Esophagus mucosa (tissue), 1 donor: ENCODE measurements at regions not wholly inside any gene's neighbourhood (a gene's known extent, or its start where the extent isn't known, plus 50 kb on each side); places are given as distances from the start of the nearest gene placed in this dataset.

Experiments used
- ATAC-seq: fragments of 200-7000 bp; cut with Tn5 transposase; one replicate; pipeline ENCODE4 v1.9.1; 2020
- donor health status: DM: yes; HTN: yes; CAD: no.

DNA sequence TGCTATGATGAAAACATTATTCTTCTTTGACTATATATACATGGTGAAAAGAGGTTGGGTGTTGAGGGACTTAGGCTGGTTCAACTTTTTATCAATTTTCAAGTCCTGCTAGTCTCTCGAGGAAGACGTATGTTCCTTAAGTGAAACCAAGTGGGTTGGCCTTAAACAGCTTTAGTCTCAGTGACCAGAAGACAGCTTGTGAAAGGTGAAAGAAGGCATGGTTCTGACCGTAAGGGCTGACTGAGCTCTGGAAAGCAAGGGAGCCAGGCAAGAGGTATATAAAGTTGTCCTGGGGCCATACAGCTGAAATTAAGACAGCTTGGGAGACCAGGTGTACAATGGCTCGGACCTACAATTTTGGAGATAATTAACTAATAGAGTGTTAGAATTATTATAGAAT is 128.9 kb upstream of the TP63 start:
- no peak for ATAC-seq

DNA sequence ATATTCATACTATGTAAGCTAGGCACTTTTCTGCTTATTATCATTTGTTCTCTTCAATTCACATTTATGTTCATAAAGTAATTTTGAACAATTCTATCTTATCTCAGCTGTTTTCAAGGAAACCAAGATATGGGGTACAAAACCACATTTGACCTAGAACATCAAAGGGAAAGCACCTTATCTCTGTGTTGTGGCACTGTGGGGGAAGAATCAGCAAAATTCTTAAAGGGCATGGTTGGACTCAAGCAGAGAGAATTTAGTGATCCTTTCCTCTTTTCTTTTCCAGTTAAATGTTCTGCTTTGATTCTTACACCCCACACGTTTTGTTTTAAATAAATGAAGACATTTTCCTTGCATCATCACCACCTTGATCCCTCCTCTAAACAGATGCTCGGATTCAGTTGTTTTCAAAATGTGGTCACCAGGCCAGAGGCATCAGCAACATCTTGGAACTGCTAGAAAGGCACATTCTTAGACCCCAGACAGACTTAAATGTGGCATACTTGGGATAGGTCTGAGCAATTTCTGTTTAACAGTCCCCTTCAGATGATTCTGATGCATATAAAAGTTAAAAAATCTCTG is 128.4 kb upstream of the TP63 start:
- ATAC-seq = no peak

DNA sequence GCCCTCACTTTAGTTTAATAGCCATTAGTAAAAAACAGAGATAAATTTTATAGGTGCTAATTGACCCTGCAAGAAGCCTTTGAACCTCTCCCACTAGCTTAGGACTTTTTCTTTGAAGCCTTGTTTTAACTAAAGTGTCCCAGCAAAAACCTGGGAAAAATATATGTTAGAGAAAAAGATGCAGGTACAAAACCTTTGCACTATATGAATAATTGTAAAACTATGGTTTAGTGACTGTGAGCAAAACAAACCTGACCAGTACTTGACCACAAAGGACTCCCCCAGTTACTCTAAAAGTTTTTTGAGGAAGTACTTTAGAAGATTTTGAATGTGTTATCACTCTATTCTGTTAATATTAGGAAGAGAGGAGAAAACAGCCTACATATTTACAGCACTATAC is 123.3 kb upstream of the TP63 start:
- no peak for ATAC-seq

DNA sequence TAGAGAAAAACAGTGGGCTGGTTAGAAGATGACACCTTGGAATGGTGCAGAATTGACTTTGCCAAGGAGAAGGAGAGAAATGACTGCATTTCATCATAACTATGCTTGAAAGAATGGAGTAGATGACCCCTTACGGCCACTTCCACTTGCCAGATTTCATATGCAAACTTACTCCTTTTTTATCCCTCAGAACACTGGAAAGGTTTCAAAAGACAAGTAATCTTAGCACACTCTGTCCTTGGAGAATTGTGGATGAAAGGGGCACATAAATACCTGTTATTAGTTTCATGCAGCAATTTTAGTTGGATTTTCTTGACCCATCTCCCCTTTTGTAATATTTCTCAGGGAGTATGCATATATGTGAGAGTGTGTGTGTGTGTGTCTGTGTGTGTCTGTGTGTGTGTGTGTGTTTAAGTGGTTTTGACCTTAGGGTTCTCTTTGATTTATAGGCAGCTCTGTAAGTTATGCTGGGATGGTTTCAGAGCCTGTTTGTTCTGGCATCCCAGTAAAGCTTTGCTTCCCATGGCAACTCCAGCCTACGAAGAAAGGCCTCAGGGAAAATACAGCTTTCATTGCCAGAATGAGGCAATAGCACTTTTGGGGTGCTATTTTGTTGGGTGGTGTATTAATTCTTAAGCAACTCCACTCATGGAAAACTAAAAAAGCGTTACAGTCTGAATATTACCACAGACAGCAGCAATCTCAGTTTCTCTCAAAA is 122.2 kb upstream of the TP63 start:
- peak; percentile 65 for ATAC-seq

DNA sequence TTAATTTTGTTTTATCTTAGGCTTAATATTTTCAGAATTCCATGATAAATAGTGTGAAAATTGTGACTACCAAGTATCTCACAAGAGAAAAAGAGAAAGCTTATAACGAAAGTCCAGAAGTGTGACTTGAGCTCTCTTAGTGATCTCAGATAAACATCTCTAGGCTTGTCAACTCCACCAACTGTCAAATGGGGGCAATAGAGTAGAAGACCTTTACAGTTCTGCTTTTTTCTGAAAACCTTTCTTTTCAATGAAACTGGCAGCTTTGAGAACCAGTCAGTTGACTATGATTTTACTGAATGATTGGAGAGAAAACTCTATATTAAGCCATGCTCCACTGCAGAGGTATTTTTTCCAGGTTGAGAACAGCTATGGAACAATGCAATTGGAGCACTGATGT is 119.2 kb upstream of the TP63 start:
- no peak for ATAC-seq

DNA sequence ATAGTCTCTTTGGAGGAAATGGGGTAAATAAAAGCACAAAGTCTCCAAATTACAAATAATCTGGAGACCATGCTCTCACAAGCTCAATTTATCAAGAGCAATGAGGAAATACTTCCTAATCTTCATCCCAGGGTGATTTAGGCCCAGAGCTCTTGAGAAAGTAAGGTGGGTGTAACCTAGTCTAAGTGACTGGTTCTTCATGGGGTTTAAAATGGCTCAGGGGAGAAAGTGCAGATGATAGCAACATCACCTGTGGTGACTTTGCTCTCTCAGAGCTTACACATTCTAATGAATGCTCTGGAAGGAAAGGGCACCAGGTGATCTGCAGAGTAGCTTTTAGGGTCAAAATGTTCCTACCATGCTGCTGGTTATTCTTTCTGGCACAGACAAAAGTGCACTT is 118.4 kb upstream of the TP63 start:
- peak; percentile 70 for ATAC-seq

DNA sequence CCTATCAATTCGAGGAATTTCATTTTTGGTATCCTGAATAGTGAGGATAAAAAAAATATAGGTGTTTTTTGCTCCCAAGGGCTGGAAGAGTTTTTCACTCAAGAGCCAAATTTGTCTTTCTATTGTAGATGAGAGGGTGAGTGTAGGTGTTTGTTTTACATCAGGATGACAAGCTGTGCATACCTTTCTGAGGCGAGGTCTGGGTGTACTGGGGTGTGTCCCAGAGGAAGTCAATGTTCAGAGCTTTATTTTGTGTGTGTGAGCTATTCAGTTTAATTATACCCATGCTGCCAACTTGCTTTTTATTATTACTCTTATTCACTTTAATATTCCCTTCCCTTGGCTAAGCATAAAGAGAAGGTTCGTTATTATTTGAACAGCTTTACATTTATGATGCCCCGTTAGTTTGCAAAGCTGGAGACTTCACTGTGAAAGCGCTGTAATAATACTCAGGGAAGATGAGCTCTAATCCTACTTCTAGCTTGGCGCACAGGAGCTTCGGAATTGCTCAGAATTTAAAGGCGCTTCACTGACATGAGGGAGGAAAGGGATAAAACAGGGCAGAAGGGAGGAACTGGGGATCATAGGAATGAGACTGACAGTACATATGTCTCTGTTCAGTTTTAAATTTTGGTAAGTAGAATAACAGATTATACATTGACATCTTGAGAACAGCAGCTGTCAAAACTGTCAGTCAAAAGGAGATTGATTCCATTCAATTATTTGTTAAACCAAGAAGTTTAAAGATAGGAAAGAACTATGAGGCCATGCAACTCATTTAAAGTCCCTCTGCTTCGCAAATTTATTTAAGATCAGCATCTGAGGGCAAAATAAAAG is 117.7 kb upstream of the TP63 start:
- peak; percentile 98 for ATAC-seq

DNA sequence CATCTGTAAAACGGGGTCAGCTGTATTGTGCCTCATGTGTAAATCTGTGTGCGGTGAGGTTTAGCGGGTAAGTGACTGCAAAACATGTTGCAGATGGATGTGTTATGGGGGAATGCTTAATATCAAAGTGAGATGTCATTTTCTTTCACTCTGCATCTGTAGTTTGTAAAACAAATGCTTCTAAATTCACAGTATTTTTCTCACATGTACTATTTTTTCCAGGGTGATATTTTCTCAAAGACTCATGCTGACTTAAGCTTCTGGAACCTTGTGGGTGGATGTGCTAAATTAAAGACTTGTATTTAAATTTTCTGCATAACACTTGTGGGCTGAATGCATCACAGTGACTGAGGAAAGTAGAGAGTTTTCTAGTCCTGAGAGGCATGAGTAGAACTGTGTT is 115.2 kb upstream of the TP63 start:
- no peak for ATAC-seq

DNA sequence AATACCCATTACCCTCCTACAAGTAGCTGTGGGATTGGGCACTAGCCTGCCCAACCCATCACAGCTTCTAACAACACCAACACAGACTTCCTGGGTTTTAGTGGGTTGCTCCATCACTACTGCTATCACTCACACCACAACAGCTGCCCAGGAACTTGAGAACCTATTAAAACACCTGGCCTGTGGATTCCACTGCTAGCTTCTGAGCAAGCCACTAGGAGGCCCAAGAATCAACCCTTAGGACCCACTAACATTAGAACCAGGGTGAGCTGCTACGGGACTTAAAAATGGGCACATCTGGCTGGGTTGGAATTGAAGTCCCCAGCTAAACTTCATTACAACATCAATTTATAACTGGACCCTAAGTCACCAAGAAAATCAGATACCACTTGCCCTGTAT is 113.2 kb upstream of the TP63 start:
- no peak for ATAC-seq

DNA sequence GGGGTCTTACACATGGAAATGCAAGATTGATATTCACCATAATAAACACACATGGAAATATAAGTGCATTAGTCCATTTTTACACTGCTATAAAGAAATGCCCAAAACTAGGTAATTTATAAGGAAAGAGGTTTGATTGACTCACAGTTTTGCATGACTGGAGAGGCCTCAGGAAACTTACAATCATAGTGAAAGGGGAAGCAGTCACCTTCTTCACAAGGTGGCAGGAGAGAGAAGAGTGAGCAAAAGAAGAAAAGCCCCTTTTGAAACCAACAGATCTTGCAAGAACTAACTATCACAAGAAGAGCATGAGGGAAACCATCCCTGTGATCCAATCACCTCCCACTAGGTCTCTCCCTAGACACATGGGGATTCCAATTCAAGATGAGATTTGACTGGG is 111.7 kb upstream of the TP63 start:
- no peak for ATAC-seq

DNA sequence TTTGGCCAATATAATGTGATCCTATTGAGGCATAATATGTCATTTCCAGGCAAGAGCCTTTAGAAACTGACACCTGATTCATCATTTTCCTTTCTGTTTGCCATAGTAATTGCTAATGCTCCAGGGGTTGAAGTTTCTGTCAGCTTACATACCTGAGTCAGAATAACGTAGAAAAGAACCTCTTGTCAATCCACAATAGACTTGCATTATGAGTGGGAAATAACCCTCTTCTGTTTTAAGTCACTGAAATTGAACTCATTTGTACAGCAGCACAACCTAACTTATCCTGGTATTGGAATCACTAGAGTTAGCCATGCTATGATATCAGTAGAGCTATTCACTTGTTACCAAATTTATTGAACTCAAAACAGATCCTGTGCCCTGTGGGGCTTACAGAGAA is 101.7 kb upstream of the TP63 start:
- ATAC-seq = peak; percentile 49

DNA sequence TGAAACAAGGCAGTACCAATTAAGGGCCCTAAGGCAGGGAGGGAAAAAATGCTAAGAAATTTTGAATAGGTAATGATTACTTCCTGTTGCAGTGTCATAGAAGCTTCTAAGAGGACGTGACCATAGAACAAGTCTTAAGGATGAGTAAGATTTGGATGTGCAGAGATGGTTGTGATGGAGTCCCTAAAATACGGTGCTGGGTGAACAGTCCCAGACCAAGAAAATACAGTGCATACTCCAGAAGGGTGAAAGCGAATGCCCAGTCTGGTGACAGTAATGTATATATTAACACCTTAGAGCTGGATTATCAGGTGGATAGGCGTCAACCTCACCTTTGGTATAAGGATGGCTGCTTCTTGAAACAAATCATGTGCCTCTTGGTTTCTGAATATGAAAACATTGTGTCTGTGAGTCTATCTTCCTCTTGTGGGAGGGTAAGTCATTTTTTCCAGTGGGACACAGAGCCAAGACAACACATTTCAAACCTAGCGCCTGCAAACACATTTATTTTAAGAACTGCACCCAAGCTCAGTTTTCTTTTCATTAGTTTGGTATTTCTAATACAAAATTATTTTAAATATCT is 101.2 kb upstream of the TP63 start:
- ATAC-seq = peak; percentile 36

DNA sequence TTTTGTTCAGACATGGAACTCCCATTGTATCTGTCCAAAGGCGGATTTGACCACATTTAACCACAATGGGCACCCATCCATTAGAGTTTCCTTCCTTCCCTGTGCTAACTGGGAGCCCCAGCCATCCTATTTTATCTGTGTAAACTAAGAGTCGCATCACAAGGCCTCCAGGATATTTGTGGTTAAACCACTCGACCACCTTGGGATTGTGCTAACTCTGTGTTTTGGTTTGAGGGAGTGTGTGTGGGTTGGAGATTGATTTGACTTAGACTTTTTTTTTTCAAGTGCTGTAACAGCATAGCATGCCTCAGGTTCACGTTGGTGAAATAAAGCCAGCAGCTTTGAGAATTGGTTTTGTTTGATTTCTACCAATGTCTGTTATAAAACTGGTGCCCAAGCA is 100.4 kb upstream of the TP63 start:
- no peak for ATAC-seq

DNA sequence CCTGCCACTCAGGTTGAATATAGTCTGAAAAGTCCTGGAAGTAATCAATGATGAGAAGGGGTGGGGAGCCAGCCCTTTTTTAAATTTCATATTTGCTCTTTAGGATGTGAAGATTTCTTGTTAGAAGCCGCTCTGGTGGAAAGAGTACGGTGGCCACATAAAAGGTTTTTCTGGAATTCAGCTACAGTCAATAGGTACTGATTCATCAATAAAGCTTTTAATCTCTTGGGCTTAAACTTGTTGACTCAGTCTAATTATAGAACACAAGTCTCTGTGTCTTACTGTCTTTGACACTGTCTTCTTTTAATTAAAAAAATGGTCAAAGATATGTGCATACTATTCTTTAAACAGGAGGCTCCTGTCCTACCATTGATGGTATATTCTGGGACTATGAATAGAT is 99.9 kb upstream of the TP63 start:
- peak; percentile 77 for ATAC-seq

DNA sequence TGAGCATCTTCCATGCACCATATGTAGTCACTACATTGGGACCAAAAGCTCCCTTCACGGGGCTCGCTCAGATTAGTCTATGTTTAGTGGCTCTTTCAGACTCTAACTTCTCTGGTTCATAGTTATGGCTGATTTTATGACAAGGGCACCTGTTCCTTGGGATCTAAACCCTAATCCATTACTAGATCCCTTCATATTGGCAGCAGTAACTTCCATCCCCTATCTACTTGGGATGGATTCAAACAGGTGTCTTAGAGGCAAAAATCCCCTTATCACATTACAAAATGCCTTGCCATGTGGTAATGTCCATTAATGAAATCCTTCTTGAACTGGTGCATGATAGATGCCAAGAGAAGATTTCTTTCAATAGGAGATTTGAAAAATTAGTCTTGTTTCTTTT is 96.7 kb upstream of the TP63 start:
- no peak for ATAC-seq

DNA sequence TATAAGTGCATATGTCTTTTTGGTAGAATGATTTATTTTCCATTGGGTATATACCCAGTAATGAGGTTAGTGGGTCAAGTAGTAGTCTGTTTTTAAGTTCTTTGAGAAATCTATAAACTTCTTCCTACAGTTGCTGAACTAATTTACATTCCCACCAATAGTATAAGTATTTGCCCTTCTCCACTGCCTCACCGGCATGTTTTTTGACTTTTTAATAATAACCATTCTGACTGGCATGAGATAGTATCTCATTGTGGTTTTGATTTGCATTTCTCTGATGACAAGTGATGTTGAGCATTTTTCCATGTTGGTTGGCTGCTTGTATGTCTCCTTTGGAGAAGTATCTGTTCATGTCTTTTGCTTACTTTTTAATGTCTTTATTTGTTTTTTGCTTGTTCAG is 94.1 kb upstream of the TP63 start:
- no peak for ATAC-seq

DNA sequence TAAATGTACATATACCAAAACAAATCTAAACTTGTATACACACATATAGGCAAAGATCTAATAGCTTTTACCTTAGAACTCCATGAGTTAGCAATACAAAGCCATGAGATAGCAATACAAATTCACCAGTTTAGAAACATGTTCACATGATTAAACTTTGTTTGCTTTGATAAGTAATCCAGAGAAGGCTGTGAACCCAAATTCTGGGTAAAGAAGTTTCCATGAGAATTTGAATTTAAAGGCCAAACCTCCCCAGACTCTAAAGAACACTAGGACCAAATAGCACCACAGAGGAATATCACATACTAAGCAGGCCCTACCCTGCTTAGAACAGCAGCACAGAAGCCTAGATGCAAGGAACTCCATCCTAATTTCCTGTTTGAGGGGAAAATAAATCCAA is 83.7 kb upstream of the TP63 start:
- no peak for ATAC-seq

DNA sequence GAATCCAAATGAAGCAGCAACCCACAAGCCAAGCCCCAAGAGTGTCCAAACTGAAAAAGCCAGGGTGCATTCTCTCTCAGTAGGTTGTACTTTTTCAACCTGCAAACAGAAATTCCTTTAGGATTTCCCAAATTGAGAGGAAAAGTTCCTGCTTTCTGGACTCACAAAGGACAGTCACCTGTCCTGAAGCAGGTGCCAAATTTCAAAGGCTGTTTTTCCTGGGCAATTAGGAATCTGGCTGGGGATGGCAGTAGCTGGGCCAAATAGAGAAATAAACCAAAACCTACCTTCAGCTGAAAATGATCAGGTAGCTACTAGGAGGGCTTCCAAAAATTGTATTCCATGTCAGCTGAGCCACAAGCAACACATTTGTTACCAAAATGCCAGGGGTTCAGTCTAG is 83.1 kb upstream of the TP63 start:
- no peak for ATAC-seq

DNA sequence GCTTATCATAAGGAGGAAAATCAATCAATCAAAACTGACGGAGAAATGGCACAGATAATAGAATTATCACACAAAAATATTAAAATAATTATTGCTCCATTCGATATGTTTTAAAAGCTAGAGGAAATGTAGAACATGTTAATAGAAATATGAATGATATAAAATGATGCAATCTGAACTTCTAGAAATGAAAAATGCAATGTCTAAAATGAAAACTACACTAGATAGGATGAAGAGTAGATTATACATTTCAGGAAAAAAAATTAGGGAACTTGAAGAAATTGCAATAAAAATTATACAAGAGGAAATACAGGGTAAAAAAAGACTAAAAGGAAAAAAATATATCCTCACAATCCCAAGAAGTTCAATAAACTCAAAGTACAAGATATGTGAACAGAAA is 80.2 kb upstream of the TP63 start:
- ATAC-seq = no peak

DNA sequence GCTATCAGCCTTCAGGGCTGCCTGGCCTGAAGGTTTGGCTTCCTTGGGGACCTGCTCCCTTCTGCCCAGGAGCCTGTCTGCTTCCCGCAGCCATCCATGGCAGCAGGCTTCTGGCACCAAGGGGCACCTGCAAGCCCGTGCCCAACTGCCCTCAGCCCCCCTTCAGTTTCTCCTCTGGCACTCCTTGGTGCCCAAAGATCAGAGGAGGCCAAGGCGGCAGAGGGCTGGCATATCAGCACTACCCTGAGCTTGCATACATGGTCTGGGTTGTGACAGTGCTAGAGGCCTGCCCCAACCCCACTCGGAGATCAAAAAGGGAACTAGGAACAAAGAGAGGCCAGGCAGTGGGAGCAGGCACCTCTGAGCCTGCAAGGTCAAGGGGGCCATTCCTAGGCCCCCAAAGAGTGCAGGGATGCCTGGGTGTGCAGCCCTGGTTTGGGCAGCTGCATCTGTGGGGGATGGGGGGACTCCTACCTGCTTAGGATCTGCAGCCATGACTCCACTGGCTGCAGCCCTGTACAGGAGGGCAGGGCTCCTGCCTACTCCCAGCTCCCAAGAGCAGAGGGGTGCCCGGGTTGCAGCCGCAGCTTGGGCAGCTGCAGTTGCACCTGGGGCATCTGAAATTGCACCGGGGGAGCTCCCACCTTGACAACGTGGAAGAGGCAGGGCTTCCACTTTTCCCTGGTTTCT is 76.2 kb upstream of the TP63 start:
- ATAC-seq = no peak

DNA sequence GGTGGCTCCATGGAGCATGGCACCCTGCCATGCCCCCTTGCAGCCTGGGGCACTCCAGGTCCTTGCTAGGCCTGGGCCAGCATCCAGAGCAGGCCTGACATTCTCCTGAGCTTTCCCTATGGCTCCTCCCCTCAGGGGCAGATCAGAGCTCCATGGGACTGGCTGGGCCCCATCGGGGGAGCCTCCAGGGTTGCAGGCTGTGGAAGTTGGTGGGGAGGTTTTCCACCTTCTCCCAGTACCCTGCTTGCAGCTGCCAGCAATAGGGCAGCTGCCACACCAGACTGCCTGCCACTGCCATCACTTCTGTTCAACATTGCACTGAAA is 75.7 kb upstream of the TP63 start:
- ATAC-seq = peak; percentile 23

DNA sequence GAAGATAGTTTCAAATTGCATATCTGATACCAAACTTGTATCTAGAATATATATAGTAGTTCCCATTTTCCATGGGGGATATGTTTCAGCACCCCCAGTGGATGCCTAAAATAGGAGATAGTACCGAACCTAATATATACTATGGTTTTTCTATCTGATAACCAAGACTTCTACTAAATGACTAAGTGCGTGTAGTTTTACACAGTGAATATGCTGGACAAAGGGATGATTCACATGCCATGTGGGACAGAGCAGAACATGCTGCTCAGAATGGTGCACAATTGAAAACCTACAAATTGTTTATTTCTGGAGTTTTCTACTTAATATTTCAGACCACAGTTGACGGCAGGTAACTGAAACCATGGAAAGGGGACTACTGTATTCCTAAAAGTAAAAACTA is 73.4 kb upstream of the TP63 start:
- peak; percentile 38 for ATAC-seq

DNA sequence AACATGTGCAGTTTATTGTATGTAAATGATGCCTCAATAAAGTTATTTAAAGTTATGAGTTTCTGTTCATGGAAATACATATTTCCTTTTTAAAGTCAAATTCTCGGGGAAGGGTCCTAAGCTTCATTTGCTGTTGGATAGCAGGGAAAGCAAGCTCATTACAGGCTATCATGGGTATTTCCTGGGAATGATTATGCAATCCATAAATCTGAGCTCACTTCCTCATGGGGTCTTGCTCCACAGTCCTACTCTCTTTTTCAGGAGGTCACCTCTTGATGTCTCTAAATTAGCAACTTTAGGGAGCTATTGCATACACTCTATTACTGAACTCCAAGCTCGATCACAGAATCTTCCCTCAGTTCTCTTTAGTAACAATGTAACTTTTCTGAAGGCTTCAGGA is 69.9 kb upstream of the TP63 start:
- no peak for ATAC-seq
